Panc1 (cell line): ENCODE measurements at regions not wholly inside any gene's neighbourhood (a gene's known extent, or its start where the extent isn't known, plus 50 kb on each side); places are given as distances from the start of the nearest gene placed in this dataset.

ENCODE experiments used
- ATAC-seq: fragments of 200-7000 bp; cut with Tn5 transposase; 2 replicates; pipeline ENCODE4 v1.9.1; 2020; ENCODE audit warnings: mild to moderate bottlenecking, moderate library complexity
- BruUV-seq: library from RNA; stranded (reverse); fragments of 400-500 nt; replicated peaks from 2 replicates; lab custom pipeline; 2021; lab: Mats Ljungman, UMichigan
- CTCF ChIA-PET: fragments of 300-600 bp; sonication (Branson Sonifier 250); formaldehyde crosslinking; loops from one replicate; lab custom pipeline; 2022; ENCODE audit warnings: antibody characterized with exemption; lab: Charles Lee
- POLR2A ChIA-PET: fragments of 300-600 bp; sonication (Branson Sonifier 250); formaldehyde crosslinking; loops from one replicate; lab custom pipeline; 2022; ENCODE audit warnings: antibody characterized with exemption; lab: Charles Lee
- DNase-seq: peaks from one replicate; pipeline ENCODE4 v3.0.0-alpha.2; 2010; ENCODE audit warnings: low read depth, low spot score
- H3K27ac ChIP-seq: 2 replicates; pipeline ENCODE4 v1.5.1; 2011; ENCODE audit warnings: mild to moderate bottlenecking, low read length, inconsistent platforms
- H3K27me3 ChIP-seq: fragments of 200-500 bp; sonication (Bioruptor generic); 2 replicates; pipeline ENCODE4 v1.6.0; 2014; ENCODE audit warnings: low read length, inconsistent platforms; ENCODE audit not compliant: control insufficient read depth, insufficient read depth
- H3K36me3 ChIP-seq: fragments of 200-500 bp; sonication (Bioruptor generic); 2 replicates; pipeline ENCODE4 v1.5.1; 2014; ENCODE audit warnings: inconsistent platforms, mild to moderate bottlenecking, low read length, moderate library complexity; ENCODE audit not compliant: control insufficient read depth, insufficient read depth
- H3K4me1 ChIP-seq: 2 replicates; pipeline ENCODE4 v1.5.1; 2011; ENCODE audit warnings: inconsistent platforms, mild to moderate bottlenecking, low read length, moderate library complexity; ENCODE audit not compliant: control insufficient read depth, insufficient read depth
- H3K4me3 ChIP-seq, 2 experiments: 2 replicates each; pipeline ENCODE4 v1.5.1; 2011 to 2012; ENCODE audit warnings: low read depth in 2 of 2, low read length in 2 of 2, mild to moderate bottlenecking in 2 of 2, inconsistent platforms in 1 of 2, moderate library complexity in 1 of 2
- H3K9me3 ChIP-seq: fragments of 200-500 bp; sonication (Bioruptor generic); 2 replicates; pipeline ENCODE4 v1.5.1; 2014; ENCODE audit warnings: low read depth, mild to moderate bottlenecking, inconsistent platforms, low read length, moderate library complexity; ENCODE audit not compliant: control insufficient read depth, insufficient read depth
- POLR2AphosphoS5 ChIP-seq: IDR thresholded peaks from 2 replicates; pipeline ENCODE4 v1.6.1; 2012; ENCODE audit warnings: mild to moderate bottlenecking, low read depth, low read length, moderate library complexity
- SIN3A ChIP-seq: IDR thresholded peaks from 2 replicates; pipeline ENCODE4 v1.6.1; 2012; ENCODE audit warnings: low read depth, mild to moderate bottlenecking, low read length, moderate library complexity, borderline replicate concordance; ENCODE audit not compliant: insufficient read depth
- TCF7L2 ChIP-seq: IDR thresholded peaks from 2 replicates; pipeline ENCODE4 v1.6.1; 2011; ENCODE audit warnings: mild to moderate bottlenecking, low read depth, low read length, inconsistent platforms
- in situ Hi-C: cut with HindIII; loops from 2 replicates; pipeline ENCODE4 v1.10.0; 2016; ENCODE audit warnings: low sequenced_read_pairs, low pct_unique_long_range_greater_than_20kb
- intact Hi-C: fragments of 100-400 bp; cut with micrococcal nuclease; formaldehyde crosslinking; loops from one replicate; pipeline ENCODE4 v1.10.0; 2022; ENCODE audit not compliant: unreplicated experiment
- TF ChIP-seq, protein P1 (sequence below): fragments of 450-650 bp; IDR thresholded peaks from 2 replicates; pipeline ENCODE4 v1.5.1; 2017; ENCODE audit warnings: mild to moderate bottlenecking
- TF ChIP-seq, protein P2 (sequence below), 2 experiments: IDR thresholded peaks; 2 replicates each; pipeline ENCODE4 v1.6.1; 2011 to 2012; ENCODE audit warnings: low read depth in 2 of 2, control low read depth in 1 of 2, low read length in 1 of 2, mild to moderate bottlenecking in 1 of 2, moderate library complexity in 1 of 2; ENCODE audit not compliant: insufficient read depth in 1 of 2

DNA sequence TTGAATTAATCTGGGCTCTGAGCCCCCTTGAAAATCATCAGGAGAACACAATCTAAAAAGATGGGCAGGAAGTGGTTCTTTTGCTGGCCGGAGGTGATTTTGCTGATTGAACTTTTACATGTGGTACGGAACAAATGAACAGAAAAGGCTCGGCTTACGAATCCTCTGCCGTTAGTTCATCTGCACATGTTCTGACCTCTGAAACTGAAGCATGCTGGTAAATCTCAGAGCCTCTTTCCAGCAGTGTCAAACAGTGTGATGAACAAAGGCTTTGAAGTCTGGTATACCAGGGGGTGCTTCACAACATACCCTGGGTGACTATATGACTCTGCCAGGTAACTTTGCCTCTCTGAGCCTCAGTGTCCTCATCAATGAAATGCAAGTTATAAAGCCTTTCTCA lies 194.2 kb upstream of the C1QTNF7 start:
- TF ChIP-seq, protein P1, sequence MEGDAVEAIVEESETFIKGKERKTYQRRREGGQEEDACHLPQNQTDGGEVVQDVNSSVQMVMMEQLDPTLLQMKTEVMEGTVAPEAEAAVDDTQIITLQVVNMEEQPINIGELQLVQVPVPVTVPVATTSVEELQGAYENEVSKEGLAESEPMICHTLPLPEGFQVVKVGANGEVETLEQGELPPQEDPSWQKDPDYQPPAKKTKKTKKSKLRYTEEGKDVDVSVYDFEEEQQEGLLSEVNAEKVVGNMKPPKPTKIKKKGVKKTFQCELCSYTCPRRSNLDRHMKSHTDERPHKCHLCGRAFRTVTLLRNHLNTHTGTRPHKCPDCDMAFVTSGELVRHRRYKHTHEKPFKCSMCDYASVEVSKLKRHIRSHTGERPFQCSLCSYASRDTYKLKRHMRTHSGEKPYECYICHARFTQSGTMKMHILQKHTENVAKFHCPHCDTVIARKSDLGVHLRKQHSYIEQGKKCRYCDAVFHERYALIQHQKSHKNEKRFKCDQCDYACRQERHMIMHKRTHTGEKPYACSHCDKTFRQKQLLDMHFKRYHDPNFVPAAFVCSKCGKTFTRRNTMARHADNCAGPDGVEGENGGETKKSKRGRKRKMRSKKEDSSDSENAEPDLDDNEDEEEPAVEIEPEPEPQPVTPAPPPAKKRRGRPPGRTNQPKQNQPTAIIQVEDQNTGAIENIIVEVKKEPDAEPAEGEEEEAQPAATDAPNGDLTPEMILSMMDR: no peak
- no peak for TF ChIP-seq SIN3A
- no peak for TF ChIP-seq TCF7L2
- no peak for TF ChIP-seq POLR2AphosphoS5
- TF ChIP-seq, protein P2, sequence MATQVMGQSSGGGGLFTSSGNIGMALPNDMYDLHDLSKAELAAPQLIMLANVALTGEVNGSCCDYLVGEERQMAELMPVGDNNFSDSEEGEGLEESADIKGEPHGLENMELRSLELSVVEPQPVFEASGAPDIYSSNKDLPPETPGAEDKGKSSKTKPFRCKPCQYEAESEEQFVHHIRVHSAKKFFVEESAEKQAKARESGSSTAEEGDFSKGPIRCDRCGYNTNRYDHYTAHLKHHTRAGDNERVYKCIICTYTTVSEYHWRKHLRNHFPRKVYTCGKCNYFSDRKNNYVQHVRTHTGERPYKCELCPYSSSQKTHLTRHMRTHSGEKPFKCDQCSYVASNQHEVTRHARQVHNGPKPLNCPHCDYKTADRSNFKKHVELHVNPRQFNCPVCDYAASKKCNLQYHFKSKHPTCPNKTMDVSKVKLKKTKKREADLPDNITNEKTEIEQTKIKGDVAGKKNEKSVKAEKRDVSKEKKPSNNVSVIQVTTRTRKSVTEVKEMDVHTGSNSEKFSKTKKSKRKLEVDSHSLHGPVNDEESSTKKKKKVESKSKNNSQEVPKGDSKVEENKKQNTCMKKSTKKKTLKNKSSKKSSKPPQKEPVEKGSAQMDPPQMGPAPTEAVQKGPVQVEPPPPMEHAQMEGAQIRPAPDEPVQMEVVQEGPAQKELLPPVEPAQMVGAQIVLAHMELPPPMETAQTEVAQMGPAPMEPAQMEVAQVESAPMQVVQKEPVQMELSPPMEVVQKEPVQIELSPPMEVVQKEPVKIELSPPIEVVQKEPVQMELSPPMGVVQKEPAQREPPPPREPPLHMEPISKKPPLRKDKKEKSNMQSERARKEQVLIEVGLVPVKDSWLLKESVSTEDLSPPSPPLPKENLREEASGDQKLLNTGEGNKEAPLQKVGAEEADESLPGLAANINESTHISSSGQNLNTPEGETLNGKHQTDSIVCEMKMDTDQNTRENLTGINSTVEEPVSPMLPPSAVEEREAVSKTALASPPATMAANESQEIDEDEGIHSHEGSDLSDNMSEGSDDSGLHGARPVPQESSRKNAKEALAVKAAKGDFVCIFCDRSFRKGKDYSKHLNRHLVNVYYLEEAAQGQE (IDR thresholded peaks at IDR 0.05; ENCODE audit: insufficient read depth in 1 of 2, low read depth in 2 of 2, low read length in 1 of 2): no peak
- Histone ChIP-seq H3K27me3 (no peaks in the 10 kb centered on the region), H3K4me3 (no peak overlapping the region), H3K36me3 (no peaks in the 10 kb centered on the region), H3K9me3 (no peaks in the 10 kb centered on the region), H3K4me1 (no peaks in the 10 kb centered on the region), H3K27ac (no peak overlapping the region)
- CTCF ChIA-PET: no interaction called here
- intact Hi-C loops: loop anchor here (10.0 kb wide), 1 partner anchor 161 kb away; no protein-coding TSS in a partner anchor
- ATAC-seq: no peak
- POLR2A ChIA-PET: no interaction called here
- in situ Hi-C loops: no loop called here
- BruUV-seq: no TSS peak
- DNase-seq: no peak

DNA sequence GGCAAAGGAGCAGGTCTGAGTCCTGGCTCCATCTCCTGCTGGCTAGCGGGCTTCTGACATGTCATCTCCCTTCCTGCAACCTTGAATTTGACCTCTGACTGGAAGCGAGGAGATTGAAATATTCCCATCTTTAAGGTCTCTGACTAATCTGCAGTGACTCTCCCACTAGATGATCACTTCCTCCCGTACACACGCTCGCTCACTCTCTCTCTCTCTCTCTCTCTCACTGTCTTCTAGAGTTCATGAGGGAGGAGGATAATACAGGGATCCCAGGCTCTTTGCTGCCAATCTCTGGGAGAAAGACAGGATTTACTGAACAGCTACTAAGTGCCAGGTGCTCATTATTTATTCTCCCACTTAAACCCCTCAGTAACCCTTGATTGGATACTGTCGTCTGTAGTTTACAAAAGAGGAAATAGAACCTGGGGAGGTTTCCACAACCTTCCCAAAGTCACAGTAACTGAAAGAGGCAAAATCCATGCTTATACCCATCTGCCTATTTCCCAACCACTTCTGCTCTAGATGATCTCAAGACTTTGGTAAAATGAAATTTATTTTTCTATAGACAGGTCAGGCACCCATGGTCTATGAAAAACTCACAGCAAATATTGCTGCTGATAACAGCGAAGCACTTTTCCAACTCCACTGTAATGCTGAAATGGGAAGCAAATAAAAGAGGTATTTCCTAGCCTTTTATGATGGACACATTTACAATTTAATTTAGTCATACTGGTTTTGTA lies 193.5 kb upstream of the C1QTNF7 start:
- in situ Hi-C loops: no loop called here

More for the DNA sequence above, 193.5 kb upstream of the C1QTNF7 start:
- Histone ChIP-seq H3K4me1 (no peaks in the 10 kb centered on the region), H3K27ac (no peak overlapping the region), H3K4me3 (no peak overlapping the region), H3K36me3 (no peaks in the 10 kb centered on the region), H3K9me3 (no peaks in the 10 kb centered on the region), H3K27me3 (no peaks in the 10 kb centered on the region)
- ATAC-seq: no peak
- POLR2A ChIA-PET: no interaction called here
- TF ChIP-seq, protein P2 (IDR thresholded peaks at IDR 0.05; ENCODE audit: insufficient read depth in 1 of 2, low read depth in 2 of 2, low read length in 1 of 2): no peak
- TF ChIP-seq SIN3A: no peak
- no peak for TF ChIP-seq TCF7L2
- TF ChIP-seq POLR2AphosphoS5: no peak
- TF ChIP-seq, protein P1: no peak
- BruUV-seq: no TSS peak
- no peak for DNase-seq
- CTCF ChIA-PET: no interaction called here
- intact Hi-C loops: loop anchor here (10.0 kb wide), 1 partner anchor 161 kb away; no protein-coding TSS in a partner anchor
